ENCODE measurements at regions not wholly inside any gene's neighbourhood (a gene's known extent, or its start where the extent isn't known, plus 50 kb on each side); places are given as distances from the start of the nearest gene placed in this dataset.
A peak's percentile ranks its signal among the peaks of the same experiment; 100 is the strongest.

DNA sequence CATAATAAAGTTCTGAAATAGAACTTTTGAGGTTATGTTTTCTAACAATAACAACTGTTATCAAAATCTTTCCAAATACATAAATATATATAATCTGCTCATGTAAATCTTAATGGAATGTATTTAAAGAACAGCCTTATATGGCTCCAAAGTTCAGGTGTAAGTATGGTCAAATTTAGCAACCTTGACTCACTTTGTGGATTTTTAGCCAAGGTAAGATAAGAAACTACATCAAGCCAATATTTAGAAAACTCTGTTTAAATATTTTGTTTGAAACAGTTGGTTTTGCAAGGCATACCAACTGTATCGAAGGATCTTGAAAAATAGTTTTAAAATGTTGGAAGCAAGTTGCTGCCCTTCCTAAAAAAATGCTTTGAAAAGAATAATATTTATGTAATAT is 228.9 kb upstream of the SEMA3D start:
- Mint-ChIP-seq H3K27me3 (ENCODE audit: insufficient read depth) (no peaks in the 10 kb centered on the region), H3K27ac (no peak overlapping the region), H3K9me3 (no peaks in the 10 kb centered on the region), H3K36me3 (ENCODE audit: low read depth) (no peaks in the 10 kb centered on the region), H3K4me3 (no peak overlapping the region), H3K4me1 (no peaks in the 10 kb centered on the region)
- no peaks in the 10 kb centered on the region for H3K4me1 ChIP-seq (ENCODE audit: control insufficient read depth, insufficient read depth, low read length)
- no peaks in the 10 kb centered on the region for H3K9me3 ChIP-seq (ENCODE audit: control insufficient read depth, low read length)
- H3K4me3 ChIP-seq (ENCODE audit: low read length): no peak overlapping the region
- no peaks in the 10 kb centered on the region for H3K27me3 ChIP-seq (ENCODE audit: control insufficient read depth, insufficient read depth, low read length, poor library complexity, severe bottlenecking)
- no peak overlapping the region for H3K27ac ChIP-seq (ENCODE audit: low read depth, low read length)
- no peak overlapping the region for H3K9ac ChIP-seq (ENCODE audit: extremely low read depth, low read length, poor library complexity, severe bottlenecking)
- 93% methylated on average over 1 of the region's 1 CpG; no CpG with 5 or more reads in 1 of the 2 experiments for WGBS, 2 experiments (ENCODE audit: insufficient coverage in 1 of 2, insufficient read length in 1 of 2)
- H3K36me3 ChIP-seq (ENCODE audit: control insufficient read depth, insufficient read depth, low read length): no peaks in the 10 kb centered on the region
- TF ChIP-seq, protein P1, sequence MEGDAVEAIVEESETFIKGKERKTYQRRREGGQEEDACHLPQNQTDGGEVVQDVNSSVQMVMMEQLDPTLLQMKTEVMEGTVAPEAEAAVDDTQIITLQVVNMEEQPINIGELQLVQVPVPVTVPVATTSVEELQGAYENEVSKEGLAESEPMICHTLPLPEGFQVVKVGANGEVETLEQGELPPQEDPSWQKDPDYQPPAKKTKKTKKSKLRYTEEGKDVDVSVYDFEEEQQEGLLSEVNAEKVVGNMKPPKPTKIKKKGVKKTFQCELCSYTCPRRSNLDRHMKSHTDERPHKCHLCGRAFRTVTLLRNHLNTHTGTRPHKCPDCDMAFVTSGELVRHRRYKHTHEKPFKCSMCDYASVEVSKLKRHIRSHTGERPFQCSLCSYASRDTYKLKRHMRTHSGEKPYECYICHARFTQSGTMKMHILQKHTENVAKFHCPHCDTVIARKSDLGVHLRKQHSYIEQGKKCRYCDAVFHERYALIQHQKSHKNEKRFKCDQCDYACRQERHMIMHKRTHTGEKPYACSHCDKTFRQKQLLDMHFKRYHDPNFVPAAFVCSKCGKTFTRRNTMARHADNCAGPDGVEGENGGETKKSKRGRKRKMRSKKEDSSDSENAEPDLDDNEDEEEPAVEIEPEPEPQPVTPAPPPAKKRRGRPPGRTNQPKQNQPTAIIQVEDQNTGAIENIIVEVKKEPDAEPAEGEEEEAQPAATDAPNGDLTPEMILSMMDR (conservative IDR thresholded peaks at IDR 0.05): no peak
- no peak for DNase-seq

DNA sequence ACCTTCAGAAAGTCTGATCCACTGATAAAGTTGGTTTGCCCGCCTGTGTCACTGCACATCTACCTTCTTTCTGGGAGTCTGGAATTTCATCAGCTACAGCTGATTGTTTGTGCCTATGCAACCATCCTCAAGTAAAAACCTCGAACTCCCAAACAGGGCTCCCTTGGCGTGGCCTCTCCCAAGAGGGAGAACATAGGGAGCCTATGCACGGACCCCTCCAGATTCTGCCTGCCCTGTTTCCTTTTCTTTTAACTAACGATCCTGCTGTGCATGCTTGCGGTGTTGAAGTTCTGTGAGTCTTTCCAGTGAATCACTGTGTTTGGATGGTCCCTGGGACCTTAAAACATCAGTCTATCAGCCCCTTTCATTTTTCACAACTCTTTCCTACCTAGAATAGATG is 226.9 kb upstream of the SEMA3D start:
- TF ChIP-seq, protein P1 (conservative IDR thresholded peaks at IDR 0.05): no peak
- Histone ChIP-seq H3K9ac (ENCODE audit: extremely low read depth, low read length, poor library complexity, severe bottlenecking) (no peak overlapping the region), H3K27me3 (ENCODE audit: control insufficient read depth, insufficient read depth, low read length, poor library complexity, severe bottlenecking) (no peaks in the 10 kb centered on the region), H3K4me1 (ENCODE audit: control insufficient read depth, insufficient read depth, low read length) (no peaks in the 10 kb centered on the region), H3K36me3 (ENCODE audit: control insufficient read depth, insufficient read depth, low read length) (no peaks in the 10 kb centered on the region), H3K4me3 (ENCODE audit: low read length) (no peak overlapping the region), H3K27ac (ENCODE audit: low read depth, low read length) (no peak overlapping the region), H3K9me3 (ENCODE audit: control insufficient read depth, low read length) (no peaks in the 10 kb centered on the region)
- Mint-ChIP-seq H3K9me3 (no peaks in the 10 kb centered on the region), H3K27ac (no peak overlapping the region), H3K36me3 (ENCODE audit: low read depth) (no peaks in the 10 kb centered on the region), H3K4me1 (no peaks in the 10 kb centered on the region), H3K27me3 (ENCODE audit: insufficient read depth) (no peaks in the 10 kb centered on the region), H3K4me3 (no peak overlapping the region)
- 77 to 81% methylated on average over 6 of the region's 6 CpGs for WGBS, 2 experiments (ENCODE audit: insufficient coverage in 1 of 2, insufficient read length in 1 of 2)
- DNase-seq: peak; percentile 52

DNA sequence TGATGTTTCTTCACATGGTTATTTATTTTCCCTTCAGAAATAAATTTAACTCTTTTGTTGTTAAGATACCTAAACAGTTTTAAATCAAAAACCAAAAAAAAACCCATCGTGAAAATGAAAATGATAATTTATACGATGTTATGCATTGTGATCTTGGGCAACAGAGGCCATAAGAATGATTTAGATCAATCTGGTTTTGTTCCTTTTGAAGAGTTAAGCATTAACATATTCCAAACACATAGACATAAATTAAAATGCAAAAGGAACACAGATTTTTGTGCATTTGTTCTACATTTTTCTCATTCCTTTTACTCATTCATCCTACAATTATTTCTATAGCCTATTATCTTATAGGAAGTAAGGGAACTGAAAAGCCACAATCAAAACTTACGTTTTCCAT is 226.1 kb upstream of the SEMA3D start:
- no peak for DNase-seq
- Mint-ChIP-seq H3K27ac (no peak overlapping the region), H3K9me3 (no peaks in the 10 kb centered on the region), H3K4me1 (no peaks in the 10 kb centered on the region), H3K4me3 (no peak overlapping the region), H3K36me3 (ENCODE audit: low read depth) (no peaks in the 10 kb centered on the region), H3K27me3 (ENCODE audit: insufficient read depth) (no peaks in the 10 kb centered on the region)
- 96 to 100% methylated on average over 2 to 3 of the region's 3 CpGs for WGBS, 2 experiments (ENCODE audit: insufficient coverage in 1 of 2, insufficient read length in 1 of 2)
- Histone ChIP-seq H3K9ac (ENCODE audit: extremely low read depth, low read length, poor library complexity, severe bottlenecking) (no peak overlapping the region), H3K4me1 (ENCODE audit: control insufficient read depth, insufficient read depth, low read length) (no peaks in the 10 kb centered on the region), H3K36me3 (ENCODE audit: control insufficient read depth, insufficient read depth, low read length) (no peaks in the 10 kb centered on the region), H3K27ac (ENCODE audit: low read depth, low read length) (no peak overlapping the region), H3K9me3 (ENCODE audit: control insufficient read depth, low read length) (no peaks in the 10 kb centered on the region), H3K27me3 (ENCODE audit: control insufficient read depth, insufficient read depth, low read length, poor library complexity, severe bottlenecking) (no peaks in the 10 kb centered on the region), H3K4me3 (ENCODE audit: low read length) (no peak overlapping the region)
- TF ChIP-seq, protein P1 (conservative IDR thresholded peaks at IDR 0.05): no peak
